Colonic mucosa (tissue), 4 donors: ENCODE measurements at regions not wholly inside any gene's neighbourhood (a gene's known extent, or its start where the extent isn't known, plus 50 kb on each side); places are given as distances from the start of the nearest gene placed in this dataset.

Experiments used
- DNase-seq: peaks from one replicate; pipeline ENCODE4 v3.0.0-alpha.2; 2020
- H3K27ac ChIP-seq: fragments of 200-600 bp; one replicate; pipeline ENCODE4 v1.8.0; 2021
- H3K27me3 ChIP-seq: fragments of 200-600 bp; one replicate; pipeline ENCODE4 v1.8.0; 2021
- H3K36me3 ChIP-seq: fragments of 200-600 bp; one replicate; pipeline ENCODE4 v1.8.0; 2021
- H3K4me1 ChIP-seq: fragments of 200-600 bp; one replicate; pipeline ENCODE4 v1.8.0; 2021; ENCODE audit warnings: mild to moderate bottlenecking
- H3K4me3 ChIP-seq: fragments of 200-600 bp; one replicate; pipeline ENCODE4 v1.8.0; 2021
- H3K9ac ChIP-seq, 2 donors: one replicate each; pipeline ENCODE4 v1.7.0; 2013; ENCODE audit warnings: control low read depth in 2 of 2, low read depth in 2 of 2, low read length in 2 of 2
- H3K9me3 ChIP-seq: fragments of 200-600 bp; one replicate; pipeline ENCODE4 v1.8.0; 2021
- intact Hi-C: fragments of 100-400 bp; cut with DNase I; formaldehyde crosslinking; loops from one replicate; pipeline ENCODE4 v1.14.1; 2022
- TF ChIP-seq, protein P1 (sequence below): fragments of 200-600 bp; IDR thresholded peaks from one replicate; pipeline ENCODE4 v1.8.0; 2022; ENCODE audit warnings: antibody characterized with exemption, mild to moderate bottlenecking
- donor health status: healthy.
- donor health status: DM: no; HTN: no; CAD: no.
- donor health status: DM: no; HTN: no; CAD: no.

GRCh38 chr2:116645155-116645554 lies 1169.3 kb upstream of the DDX18 start:
- intact Hi-C loops = no loop called here
- H3K9ac ChIP-seq = no peak overlapping the region
- no peak for DNase-seq
- no peaks in the 10 kb centered on the region for H3K9me3 ChIP-seq
- no peaks in the 10 kb centered on the region for H3K36me3 ChIP-seq
- no peaks in the 10 kb centered on the region for H3K4me1 ChIP-seq
- TF ChIP-seq, protein P1, sequence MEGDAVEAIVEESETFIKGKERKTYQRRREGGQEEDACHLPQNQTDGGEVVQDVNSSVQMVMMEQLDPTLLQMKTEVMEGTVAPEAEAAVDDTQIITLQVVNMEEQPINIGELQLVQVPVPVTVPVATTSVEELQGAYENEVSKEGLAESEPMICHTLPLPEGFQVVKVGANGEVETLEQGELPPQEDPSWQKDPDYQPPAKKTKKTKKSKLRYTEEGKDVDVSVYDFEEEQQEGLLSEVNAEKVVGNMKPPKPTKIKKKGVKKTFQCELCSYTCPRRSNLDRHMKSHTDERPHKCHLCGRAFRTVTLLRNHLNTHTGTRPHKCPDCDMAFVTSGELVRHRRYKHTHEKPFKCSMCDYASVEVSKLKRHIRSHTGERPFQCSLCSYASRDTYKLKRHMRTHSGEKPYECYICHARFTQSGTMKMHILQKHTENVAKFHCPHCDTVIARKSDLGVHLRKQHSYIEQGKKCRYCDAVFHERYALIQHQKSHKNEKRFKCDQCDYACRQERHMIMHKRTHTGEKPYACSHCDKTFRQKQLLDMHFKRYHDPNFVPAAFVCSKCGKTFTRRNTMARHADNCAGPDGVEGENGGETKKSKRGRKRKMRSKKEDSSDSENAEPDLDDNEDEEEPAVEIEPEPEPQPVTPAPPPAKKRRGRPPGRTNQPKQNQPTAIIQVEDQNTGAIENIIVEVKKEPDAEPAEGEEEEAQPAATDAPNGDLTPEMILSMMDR = no peak
- no peaks in the 10 kb centered on the region for H3K27me3 ChIP-seq
- H3K4me3 ChIP-seq = no peak overlapping the region
- H3K27ac ChIP-seq = no peak overlapping the region

DNA sequence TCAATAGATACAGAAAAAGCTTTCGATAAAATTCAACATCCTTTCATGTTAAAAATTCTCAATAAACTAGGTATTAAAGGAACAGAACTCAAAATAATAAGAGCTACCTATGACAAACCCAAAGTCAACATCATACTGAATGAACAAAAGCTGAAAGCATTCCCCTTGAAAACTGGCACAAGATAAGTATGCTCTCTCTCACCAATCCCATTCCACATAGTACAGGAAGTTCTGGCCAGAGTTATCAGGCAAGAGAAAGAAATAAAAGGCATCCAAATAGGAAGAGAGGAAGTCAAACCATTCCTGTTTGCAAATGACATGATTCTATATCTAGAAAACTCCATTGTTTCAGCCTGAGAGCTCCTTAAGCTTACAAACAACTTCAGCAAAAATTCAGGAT lies 1145.8 kb upstream of the DDX18 start:
- DNase-seq = no peak
- Histone ChIP-seq H3K36me3 (no peaks in the 10 kb centered on the region), H3K27me3 (no peaks in the 10 kb centered on the region), H3K4me3 (no peak overlapping the region), H3K4me1 (no peaks in the 10 kb centered on the region), H3K9me3 (no peaks in the 10 kb centered on the region), H3K9ac (no peak overlapping the region), H3K27ac (no peak overlapping the region)
- TF ChIP-seq, protein P1 = no peak
- intact Hi-C loops = no loop called here

- TF ChIP-seq, protein P1 = no peak
- H3K27ac ChIP-seq = no peak overlapping the region
- intact Hi-C loops = no loop called here
- H3K4me3 ChIP-seq = no peak overlapping the region
- no peaks in the 10 kb centered on the region for H3K9me3 ChIP-seq
- no peaks in the 10 kb centered on the region for H3K27me3 ChIP-seq
- DNase-seq = no peak
- H3K9ac ChIP-seq = no peak overlapping the region
- no peaks in the 10 kb centered on the region for H3K36me3 ChIP-seq
- H3K4me1 ChIP-seq = no peaks in the 10 kb centered on the region
Observed at GRCh38 chr2:116669782-116670181, 1144.7 kb upstream of the DDX18 start.

GRCh38 chr2:116674188-116674587 lies 1140.3 kb upstream of the DDX18 start:
- DNase-seq = no peak
- H3K36me3 ChIP-seq = no peaks in the 10 kb centered on the region
- no peaks in the 10 kb centered on the region for H3K4me1 ChIP-seq
- H3K9me3 ChIP-seq = no peaks in the 10 kb centered on the region
- no peak overlapping the region for H3K4me3 ChIP-seq
- H3K27ac ChIP-seq = no peak overlapping the region
- H3K27me3 ChIP-seq = no peaks in the 10 kb centered on the region
- TF ChIP-seq, protein P1 = no peak
- intact Hi-C loops = no loop called here
- no peak overlapping the region for H3K9ac ChIP-seq

DNA sequence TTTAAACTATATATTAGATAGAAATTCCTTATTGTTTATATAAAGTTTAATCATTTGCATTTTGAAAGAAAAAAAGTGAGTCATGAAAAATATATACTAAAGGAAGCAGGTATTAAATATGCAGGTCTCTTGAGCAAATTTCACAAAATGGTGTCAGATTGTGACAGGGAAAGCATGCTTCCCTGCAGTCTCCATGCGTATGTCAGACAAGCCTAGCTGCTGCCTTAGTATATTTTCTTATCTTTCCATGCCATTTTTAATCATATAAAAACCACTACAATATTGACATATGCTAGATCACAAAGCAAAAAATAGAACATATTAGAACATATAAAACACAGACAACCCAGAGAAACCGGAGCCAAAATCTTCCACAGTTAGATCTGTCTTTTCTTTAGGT lies 1137.7 kb upstream of the DDX18 start:
- H3K27me3 ChIP-seq = no peaks in the 10 kb centered on the region
- H3K4me3 ChIP-seq = no peak overlapping the region
- TF ChIP-seq, protein P1 = no peak
- DNase-seq = no peak
- H3K36me3 ChIP-seq = no peaks in the 10 kb centered on the region
- no peak overlapping the region for H3K27ac ChIP-seq
- no peaks in the 10 kb centered on the region for H3K4me1 ChIP-seq
- no peak overlapping the region for H3K9ac ChIP-seq
- intact Hi-C loops = no loop called here
- no peaks in the 10 kb centered on the region for H3K9me3 ChIP-seq
